Fibroblast of villous mesenchyme (primary cell): ENCODE measurements at regions not wholly inside any gene's neighbourhood (a gene's known extent, or its start where the extent isn't known, plus 50 kb on each side); places are given as distances from the start of the nearest gene placed in this dataset.
"Not testable (repeated sequence)": the region's sequence is repeated elsewhere in the genome, so short reads cannot be mapped to it uniquely, and the experiment has no call there.

Source experiments
- DNase-seq: peaks from one replicate; pipeline ENCODE4 v3.0.0-alpha.2; 2010; ENCODE audit warnings: low read depth
- H3K4me3 ChIP-seq: 2 replicates; pipeline ENCODE4 v1.5.1; 2011; ENCODE audit warnings: low read depth, mild to moderate bottlenecking, low read length
- CTCF ChIP-seq: IDR thresholded peaks from 2 replicates; pipeline ENCODE4 v1.5.1; 2012; ENCODE audit warnings: low read depth, mild to moderate bottlenecking, low read length; ENCODE audit not compliant: insufficient read depth

GRCh38 chr5:155699385-155699784 lies 627.6 kb upstream of the SGCD start:
- no peak for TF ChIP-seq CTCF
- no peak for DNase-seq
- no peak overlapping the region for H3K4me3 ChIP-seq

GRCh38 chr5:155700333-155700732 lies 626.6 kb upstream of the SGCD start:
- no peak overlapping the region for H3K4me3 ChIP-seq
- TF ChIP-seq CTCF, result no peak
- no peak for DNase-seq

- TF ChIP-seq CTCF, result no peak
- no peak for DNase-seq
Measured at GRCh38 chr5:155711882-155712281, 615.1 kb upstream of the SGCD start.

GRCh38 chr5:155714435-155714834 lies 612.5 kb upstream of the SGCD start:
- not testable (repeated sequence) for DNase-seq

More at GRCh38 chr5:155711882-155712281, 615.1 kb upstream of the SGCD start:
- no peak overlapping the region for H3K4me3 ChIP-seq

GRCh38 chr5:155726267-155726666 lies 600.7 kb upstream of the SGCD start:
- no peak overlapping the region for H3K4me3 ChIP-seq
- DNase-seq, result peak; percentile 8
- TF ChIP-seq CTCF, result no peak

More at GRCh38 chr5:155714435-155714834, 612.5 kb upstream of the SGCD start:
- not testable (repeated sequence) for H3K4me3 ChIP-seq

GRCh38 chr5:155727512-155728145 lies 599.3 kb upstream of the SGCD start:
- no peak for DNase-seq
- no peak overlapping the region for H3K4me3 ChIP-seq
- no peak for TF ChIP-seq CTCF

GRCh38 chr5:155728146-155728856 lies 598.7 kb upstream of the SGCD start:
- DNase-seq, result peak; percentile 2
- TF ChIP-seq CTCF, result no peak
- H3K4me3 ChIP-seq, result no peak overlapping the region
